H1 (cell line): ENCODE measurements at regions not wholly inside any gene's neighbourhood (a gene's known extent, or its start where the extent isn't known, plus 50 kb on each side); places are given as distances from the start of the nearest gene placed in this dataset.

Experiments used
- CTCF ChIA-PET: fragments of 300-600 bp; sonication (Branson Sonifier 250); formaldehyde crosslinking; loops from one replicate; lab custom pipeline; 2021; ENCODE audit not compliant: partially characterized antibody; lab: Charles Lee
- POLR2A ChIA-PET: fragments of 300-600 bp; sonication (Branson Sonifier 250); formaldehyde crosslinking; loops from one replicate; lab custom pipeline; 2021; ENCODE audit warnings: inconsistent platforms; ENCODE audit not compliant: partially characterized antibody; lab: Charles Lee
- DNase-seq, 2 experiments: peaks; one replicate each; pipeline versions ENCODE4 v3.0.0 to v3.0.0-alpha.2; 2010 to 2022; ENCODE audit warnings: low spot score in 2 of 2, low read depth in 1 of 2, mixed read lengths in 1 of 2
- FAIRE-seq: peaks from 2 replicates; lab custom pipeline; 2011; peaks lifted over from hg19 to GRCh38; lab: Jason Lieb, UNC
- H2AFZ ChIP-seq: 2 replicates; pipeline ENCODE4 v1.8.1; 2012; ENCODE audit warnings: low read length, inconsistent platforms
- H2AK5ac ChIP-seq: 2 replicates; pipeline ENCODE4 v1.6.1; 2013; ENCODE audit warnings: low read depth, low read length
- H2BK120ac ChIP-seq: replicated peaks from 2 replicates; pipeline ENCODE3; 2013; ENCODE audit warnings: low read depth, low read length, inconsistent platforms
- H2BK12ac ChIP-seq: 2 replicates; pipeline ENCODE4 v1.6.1; 2013; ENCODE audit warnings: low read depth, low read length
- H2BK15ac ChIP-seq: 2 replicates; pipeline ENCODE4 v1.6.1; 2013; ENCODE audit warnings: low read length
- H2BK20ac ChIP-seq: 2 replicates; pipeline ENCODE4 v1.6.1; 2013; ENCODE audit warnings: low read length
- H2BK5ac ChIP-seq: 2 replicates; pipeline ENCODE4 v1.6.1; 2013; ENCODE audit warnings: low read depth, low read length
- H3K14ac ChIP-seq: 2 replicates; pipeline ENCODE4 v1.6.1; 2013; ENCODE audit warnings: inconsistent platforms; ENCODE audit not compliant: insufficient read length
- H3K18ac ChIP-seq: 2 replicates; pipeline ENCODE4 v1.6.1; 2013; ENCODE audit warnings: low read length; ENCODE audit errors: extremely low read depth
- H3K23ac ChIP-seq: 2 replicates; pipeline ENCODE4 v1.6.1; 2013; ENCODE audit warnings: inconsistent platforms; ENCODE audit not compliant: insufficient read length
- H3K23me2 ChIP-seq: 2 replicates; pipeline ENCODE4 v1.6.1; 2013; ENCODE audit warnings: low read depth, low read length
- H3K27ac ChIP-seq: 2 replicates; pipeline ENCODE4 v1.6.1; 2011; ENCODE audit warnings: low read depth, low read length, inconsistent platforms
- H3K27me3 ChIP-seq, 4 experiments: replicated peaks in 1 of 4; 1 replicate in 1 of 4; 2 replicates in 3 of 4; pipeline versions ENCODE4 v1.6.1 to v1.8.1; 2011 to 2013; ENCODE audit warnings: low read length in 3 of 4, mild to moderate bottlenecking in 3 of 4, inconsistent platforms in 2 of 4, mixed read lengths in 2 of 4, moderate library complexity in 1 of 4; ENCODE audit not compliant: control insufficient read depth in 3 of 4, insufficient read depth in 3 of 4; ENCODE audit errors: extremely low read depth in 1 of 4
- H3K36me3 ChIP-seq, 4 experiments: 2 replicates each; pipeline versions ENCODE4 v1.6.1 to v1.8.1; 2011 to 2013; ENCODE audit warnings: mild to moderate bottlenecking in 4 of 4, low read length in 3 of 4, moderate library complexity in 2 of 4, control low read depth in 1 of 4, inconsistent platforms in 1 of 4; ENCODE audit not compliant: insufficient read depth in 4 of 4, control insufficient read depth in 2 of 4
- H3K4ac ChIP-seq: replicated peaks from 2 replicates; pipeline ENCODE3; 2013; ENCODE audit warnings: low read length, low read depth, mixed read lengths, inconsistent platforms; ENCODE audit not compliant: insufficient read length
- H3K4me1 ChIP-seq, 4 experiments: replicated peaks in 1 of 4; 1 replicate in 1 of 4; 2 replicates in 3 of 4; pipeline versions ENCODE4 v1.6.1 to v1.8.1; 2011 to 2013; ENCODE audit warnings: low read length in 3 of 4, inconsistent platforms in 2 of 4, mixed read lengths in 1 of 4; ENCODE audit not compliant: insufficient read depth in 4 of 4, control insufficient read depth in 3 of 4
- H3K4me2 ChIP-seq, 2 experiments: 2 replicates each; pipeline versions ENCODE4 v1.6.1 to v1.8.1; 2011 to 2013; ENCODE audit warnings: low read depth in 2 of 2, low read length in 2 of 2, control low read depth in 1 of 2, inconsistent platforms in 1 of 2, mild to moderate bottlenecking in 1 of 2; ENCODE audit not compliant: insufficient read depth in 1 of 2
- H3K4me3 ChIP-seq, 4 experiments: fragments of 200-600, 300-600 bp in 1 of 4; sonication (generic), shearing (Covaris generic), sonication (Bioruptor Twin) in 1 of 4; 2 replicates each; pipeline versions ENCODE4 v1.5.1 to v1.8.1; 2011 to 2016; ENCODE audit warnings: low read length in 4 of 4, low read depth in 3 of 4, control low read depth in 2 of 4, inconsistent platforms in 2 of 4, mild to moderate bottlenecking in 2 of 4, mixed read lengths in 1 of 4, moderate library complexity in 1 of 4; ENCODE audit not compliant: insufficient read depth in 2 of 4; ENCODE audit errors: extremely low read depth in 1 of 4
- H3K56ac ChIP-seq: replicated peaks from 2 replicates; pipeline ENCODE3; 2013; ENCODE audit warnings: low read depth, mild to moderate bottlenecking, mixed read lengths, low read length, inconsistent platforms; ENCODE audit not compliant: insufficient read length
- H3K79me1 ChIP-seq: 2 replicates; pipeline ENCODE4 v1.6.1; 2013; ENCODE audit warnings: low read depth, low read length, control low read depth
- H3K79me2 ChIP-seq, 2 experiments: 2 replicates each; pipeline versions ENCODE4 v1.6.1 to v1.8.1; 2012 to 2013; ENCODE audit warnings: low read length in 2 of 2, mild to moderate bottlenecking in 2 of 2, inconsistent platforms in 1 of 2; ENCODE audit not compliant: insufficient read depth in 2 of 2, control insufficient read depth in 1 of 2
- H3K9ac ChIP-seq, 4 experiments: replicated peaks in 1 of 4; 1 replicate in 1 of 4; 2 replicates in 3 of 4; pipeline versions ENCODE4 v1.6.1 to v1.8.1; 2011 to 2013; ENCODE audit warnings: low read depth in 3 of 4, low read length in 3 of 4, control low read depth in 2 of 4, mild to moderate bottlenecking in 2 of 4, moderate library complexity in 2 of 4, inconsistent platforms in 1 of 4; ENCODE audit errors: extremely low read depth in 1 of 4
- H3K9me3 ChIP-seq, 2 experiments: 2 replicates each; pipeline versions ENCODE4 v1.6.1 to v1.8.1; 2012 to 2013; ENCODE audit warnings: mild to moderate bottlenecking in 2 of 2, moderate library complexity in 2 of 2, control low read depth in 1 of 2, inconsistent platforms in 1 of 2, low read depth in 1 of 2, low read length in 1 of 2, mixed read lengths in 1 of 2; ENCODE audit not compliant: insufficient read depth in 2 of 2
- H4K20me1 ChIP-seq, 2 experiments: replicated peaks in 1 of 2; 2 replicates each; pipeline versions ENCODE3 to v1.8.1; 2011 to 2013; ENCODE audit warnings: inconsistent platforms in 2 of 2, low read length in 2 of 2, mild to moderate bottlenecking in 1 of 2; ENCODE audit not compliant: insufficient read depth in 2 of 2, control insufficient read depth in 1 of 2
- H4K5ac ChIP-seq: 2 replicates; pipeline ENCODE4 v1.6.1; 2013; ENCODE audit warnings: low read length, low read depth, mixed read lengths, inconsistent platforms; ENCODE audit not compliant: insufficient read length
- H4K8ac ChIP-seq: 2 replicates; pipeline ENCODE4 v1.8.0; 2013; ENCODE audit warnings: mild to moderate bottlenecking, moderate library complexity, low read length, inconsistent platforms; ENCODE audit not compliant: insufficient read depth; ENCODE audit errors: extremely low read depth
- H4K91ac ChIP-seq: replicated peaks from 2 replicates; pipeline ENCODE3; 2013; ENCODE audit warnings: low read length, mixed read lengths, inconsistent platforms; ENCODE audit not compliant: insufficient read length
- CHD1 ChIP-seq: IDR thresholded peaks from 2 replicates; pipeline ENCODE4 v1.6.1; 2012; ENCODE audit warnings: low read depth, low read length, improper control_type of control experiment
- JUND ChIP-seq: IDR thresholded peaks from 2 replicates; pipeline ENCODE4 v1.6.1; 2011; ENCODE audit warnings: mild to moderate bottlenecking, improper control_type of control experiment, low read length
- KDM5A ChIP-seq: fragments of 200-600 bp; IDR thresholded peaks from 2 replicates; pipeline ENCODE4 v1.7.1; 2012; ENCODE audit warnings: mild to moderate bottlenecking, low read length, inconsistent platforms, mixed read lengths
- POLR2AphosphoS5 ChIP-seq: IDR thresholded peaks from 2 replicates; pipeline ENCODE4 v1.6.1; 2011; ENCODE audit warnings: low read depth, low read length
- SP2 ChIP-seq: IDR thresholded peaks from 2 replicates; pipeline ENCODE4 v1.6.1; 2012; ENCODE audit warnings: mild to moderate bottlenecking, low read length, inconsistent platforms
- TAF1 ChIP-seq: IDR thresholded peaks from 2 replicates; pipeline ENCODE4 v1.6.1; 2011; ENCODE audit warnings: mild to moderate bottlenecking, low read depth, low read length
- USF2 ChIP-seq: IDR thresholded peaks from 2 replicates; pipeline ENCODE4 v1.6.1; 2011; ENCODE audit warnings: low read length, improper control_type of control experiment
- ZNF274 ChIP-seq: IDR thresholded peaks from 2 replicates; pipeline ENCODE4 v1.7.0; 2012; ENCODE audit warnings: low read length, borderline replicate concordance; ENCODE audit errors: extremely low read depth
- WGBS, 2 experiments: shearing (Covaris generic) in 1 of 2; methylation state at CpG; one replicate each; pipeline versions ENCODE4 v1.1.6 to v1.1.7; 2013 to 2015; ENCODE audit warnings: low lambda C conversion rate in 2 of 2, mixed read lengths in 2 of 2, inconsistent platforms in 1 of 2, low coverage in 1 of 2, missing lambda C conversion rate in 1 of 2; ENCODE audit not compliant: insufficient replicate concordance in 2 of 2, insufficient coverage in 1 of 2, insufficient read length in 1 of 2; ENCODE audit errors: extremely low coverage in 1 of 2, missing lambda C conversion rate in 1 of 2; 5-methylcytosine and 5-hydroxymethylcytosine counted together

- Histone ChIP-seq H3K56ac (no peak overlapping the region), H3K18ac (no peak overlapping the region), H3K4me2 (no peak overlapping the region), H3K4me3 (no peak overlapping the region), H3K79me1 (no peaks in the 10 kb centered on the region), H2AFZ (0 out of 2 replicates have a peak overlapping the region, but pooled peaks have one; percentile 8), H2BK15ac (no peak overlapping the region), H3K9me3 (peaks cover 0 to 11% of the 10 kb centered on the region in 2 experiments; a peak in 1 of 4 replicates), H3K23me2 (peaks cover 10% of the 10 kb centered on the region), H4K20me1 (peaks cover 0 to 7% of the 10 kb centered on the region in 2 experiments), H3K4ac (no peak overlapping the region), H2BK20ac (no peak overlapping the region), H3K14ac (no peak overlapping the region), H3K27ac (no peak overlapping the region), H3K23ac (no peak overlapping the region), H3K36me3 (no peaks in the 10 kb centered on the region), H3K79me2 (no peaks in the 10 kb centered on the region), H3K27me3 (no peaks in the 10 kb centered on the region; a peak in 1 of 7 replicates), H2BK5ac (no peak overlapping the region), H3K4me1 (no peaks in the 10 kb centered on the region), H2BK120ac (no peak overlapping the region), H4K91ac (no peak overlapping the region), H4K5ac (no peak overlapping the region), H2BK12ac (no peak overlapping the region), H2AK5ac (no peak overlapping the region), H4K8ac (no peak overlapping the region), H3K9ac (no peak overlapping the region)
- CTCF ChIA-PET = interaction anchor here (0.7 to 3.6 kb wide), 11 partner anchors 13 to 853 kb away, joined by 3 to 17 read pairs (median 4); no protein-coding TSS in a partner anchor
- 97% methylated on average over 13 of the region's 13 CpGs; no CpG with 5 or more reads in 1 of the 2 experiments for WGBS, 2 experiments
- no peak for FAIRE-seq
- POLR2A ChIA-PET = no interaction called here
- no peak for DNase-seq
- TF ChIP-seq TAF1 = no peak
- TF ChIP-seq JUND = no peak
- TF ChIP-seq USF2 = no peak
- no peak for TF ChIP-seq POLR2AphosphoS5
- no peak for TF ChIP-seq ZNF274
- no peak for TF ChIP-seq KDM5A
- no peak for TF ChIP-seq SP2
- TF ChIP-seq CHD1 = no peak
Observed at GRCh38 chr6:164929408-164929977, 379.9 kb downstream of the C6orf118 start.
